Gastroesophageal sphincter (tissue), 2 donors: ENCODE measurements at regions not wholly inside any gene's neighbourhood (a gene's known extent, or its start where the extent isn't known, plus 50 kb on each side); places are given as distances from the start of the nearest gene placed in this dataset.
"Not testable (repeated sequence)": the region's sequence is repeated elsewhere in the genome, so short reads cannot be mapped to it uniquely, and the experiment has no call there.

Experiments used
- POLR2A ChIP-seq, 2 donors: fragments of 450-650 bp; IDR thresholded peaks; one replicate each; pipeline ENCODE4 v1.6.1; 2017; ENCODE audit warnings: antibody characterized with exemption in 2 of 2, mild to moderate bottlenecking in 2 of 2, moderate library complexity in 1 of 2
- POLR2AphosphoS5 ChIP-seq: sonication (generic); formaldehyde crosslinking; IDR thresholded peaks from one replicate; pipeline ENCODE4 v1.6.1; 2017; ENCODE audit warnings: antibody characterized with exemption

DNA sequence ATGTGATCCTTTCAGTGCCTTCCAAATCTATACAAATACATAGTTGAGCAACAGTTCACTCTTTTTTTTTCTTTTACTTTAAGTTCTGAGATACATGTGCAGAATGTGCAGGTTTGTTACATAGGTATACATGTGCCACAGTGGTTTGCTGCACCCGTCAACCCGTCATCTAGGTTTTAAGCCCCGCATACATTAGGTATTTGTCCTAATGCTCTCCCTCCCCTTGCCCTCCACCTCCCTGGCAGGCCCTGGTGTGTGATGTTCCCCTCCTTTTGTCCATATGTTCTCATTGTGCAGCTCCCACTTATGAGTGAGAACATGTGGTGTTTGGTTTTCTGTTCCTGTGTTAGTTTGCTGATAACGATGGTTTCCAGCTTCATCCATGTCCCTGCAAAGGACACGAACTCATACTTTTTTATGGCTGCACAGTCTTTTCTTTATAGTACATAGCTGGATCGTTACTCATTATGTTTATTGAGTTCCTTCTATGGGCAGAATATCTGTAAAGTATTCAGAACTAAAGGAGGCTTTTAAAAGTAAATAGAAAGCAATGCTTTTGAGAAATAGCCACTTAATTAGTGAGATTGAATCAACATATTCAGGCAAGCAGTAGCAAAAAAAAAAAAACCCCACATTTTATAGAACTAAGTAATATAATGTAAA lies 131.6 kb upstream of the POT1 start:
- TF ChIP-seq POLR2A (IDR thresholded peaks at IDR 0.05); POLR2AphosphoS5: not testable (repeated sequence)
